ENCODE measurements at regions not wholly inside any gene's neighbourhood (a gene's known extent, or its start where the extent isn't known, plus 50 kb on each side); places are given as distances from the start of the nearest gene placed in this dataset.
"Not testable (repeated sequence)": the region's sequence is repeated elsewhere in the genome, so short reads cannot be mapped to it uniquely, and the experiment has no call there.

DNA sequence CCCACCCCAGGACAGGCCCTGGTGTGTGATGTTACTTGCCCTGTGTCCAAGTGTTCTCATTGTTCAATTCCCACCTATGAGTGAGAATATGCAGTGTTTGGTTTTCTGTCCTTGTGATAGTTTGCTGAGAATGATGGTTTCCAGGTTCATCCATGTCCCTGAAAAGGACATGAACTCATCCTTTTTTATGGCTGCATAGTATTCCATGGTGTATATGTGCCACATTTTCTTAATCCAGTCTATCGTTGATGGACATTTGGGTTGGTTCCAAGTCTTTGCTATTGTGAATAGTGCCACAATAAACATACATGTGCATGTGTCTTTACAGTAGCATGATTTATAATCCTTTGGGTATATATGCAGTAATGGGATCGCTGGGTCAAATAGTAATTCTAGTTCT is 340.2 kb upstream of the MEIS1 start:
- TF ChIP-seq, protein P1, sequence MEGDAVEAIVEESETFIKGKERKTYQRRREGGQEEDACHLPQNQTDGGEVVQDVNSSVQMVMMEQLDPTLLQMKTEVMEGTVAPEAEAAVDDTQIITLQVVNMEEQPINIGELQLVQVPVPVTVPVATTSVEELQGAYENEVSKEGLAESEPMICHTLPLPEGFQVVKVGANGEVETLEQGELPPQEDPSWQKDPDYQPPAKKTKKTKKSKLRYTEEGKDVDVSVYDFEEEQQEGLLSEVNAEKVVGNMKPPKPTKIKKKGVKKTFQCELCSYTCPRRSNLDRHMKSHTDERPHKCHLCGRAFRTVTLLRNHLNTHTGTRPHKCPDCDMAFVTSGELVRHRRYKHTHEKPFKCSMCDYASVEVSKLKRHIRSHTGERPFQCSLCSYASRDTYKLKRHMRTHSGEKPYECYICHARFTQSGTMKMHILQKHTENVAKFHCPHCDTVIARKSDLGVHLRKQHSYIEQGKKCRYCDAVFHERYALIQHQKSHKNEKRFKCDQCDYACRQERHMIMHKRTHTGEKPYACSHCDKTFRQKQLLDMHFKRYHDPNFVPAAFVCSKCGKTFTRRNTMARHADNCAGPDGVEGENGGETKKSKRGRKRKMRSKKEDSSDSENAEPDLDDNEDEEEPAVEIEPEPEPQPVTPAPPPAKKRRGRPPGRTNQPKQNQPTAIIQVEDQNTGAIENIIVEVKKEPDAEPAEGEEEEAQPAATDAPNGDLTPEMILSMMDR (IDR thresholded peaks at IDR 0.05; ENCODE audit: insufficient read depth, low read length, poor library complexity, severe bottlenecking), result not testable (repeated sequence)
- not testable (repeated sequence) for TF ChIP-seq EZH2phosphoT487 (conservative IDR thresholded peaks at IDR 0.05; ENCODE audit: low read length)
